Mesodermal cell (in vitro differentiated cells): ENCODE measurements at regions not wholly inside any gene's neighbourhood (a gene's known extent, or its start where the extent isn't known, plus 50 kb on each side); places are given as distances from the start of the nearest gene placed in this dataset.

Experiments used
- H3K27ac ChIP-seq: 2 replicates; pipeline ENCODE4 v1.7.0; 2013; ENCODE audit warnings: mild to moderate bottlenecking, low read depth, low read length, moderate library complexity; ENCODE audit not compliant: severe bottlenecking
- H3K36me3 ChIP-seq: 2 replicates; pipeline ENCODE4 v1.7.1; 2013; ENCODE audit warnings: mild to moderate bottlenecking, low read length, moderate library complexity; ENCODE audit not compliant: control insufficient read depth, insufficient read depth
- H3K4me1 ChIP-seq: one replicate; pipeline ENCODE4 v1.7.1; 2013; ENCODE audit warnings: mild to moderate bottlenecking, low read length; ENCODE audit not compliant: insufficient read depth, control insufficient read depth, poor library complexity, severe bottlenecking
- H3K4me3 ChIP-seq: 2 replicates; pipeline ENCODE4 v1.7.0; 2013; ENCODE audit warnings: low read length, control low read depth, mild to moderate bottlenecking; ENCODE audit not compliant: insufficient read depth, poor library complexity, severe bottlenecking; ENCODE audit errors: extremely low read depth
- H3K9me3 ChIP-seq: 2 replicates; pipeline ENCODE4 v1.7.1; 2013; ENCODE audit warnings: mild to moderate bottlenecking, low read length, moderate library complexity; ENCODE audit not compliant: control insufficient read depth
- WGBS, 2 experiments: methylation state at CpG; one replicate each; pipeline ENCODE4 v1.1.5; 2013; ENCODE audit warnings: missing lambda C conversion rate in 2 of 2; ENCODE audit not compliant: insufficient coverage in 2 of 2; 5-methylcytosine and 5-hydroxymethylcytosine counted together

- no peaks in the 10 kb centered on the region for H3K36me3 ChIP-seq
- H3K9me3 ChIP-seq: no peaks in the 10 kb centered on the region
- no peak overlapping the region for H3K27ac ChIP-seq
- H3K4me1 ChIP-seq: peaks cover 6% of the 10 kb centered on the region
- no peak overlapping the region for H3K4me3 ChIP-seq
These were observed 130.7 kb downstream of the BTC start for GRCh38 chr4:74663631-74664030.

GRCh38 chr4:74665346-74665745 is 129.0 kb downstream of the BTC start:
- no peaks in the 10 kb centered on the region for H3K9me3 ChIP-seq
- WGBS, 2 experiments: 88 to 92% methylated on average over 3 of the region's 4 CpGs
- no peak overlapping the region for H3K4me3 ChIP-seq
- no peak overlapping the region for H3K27ac ChIP-seq
- H3K4me1 ChIP-seq: peaks cover 6% of the 10 kb centered on the region
- H3K36me3 ChIP-seq: no peaks in the 10 kb centered on the region

DNA sequence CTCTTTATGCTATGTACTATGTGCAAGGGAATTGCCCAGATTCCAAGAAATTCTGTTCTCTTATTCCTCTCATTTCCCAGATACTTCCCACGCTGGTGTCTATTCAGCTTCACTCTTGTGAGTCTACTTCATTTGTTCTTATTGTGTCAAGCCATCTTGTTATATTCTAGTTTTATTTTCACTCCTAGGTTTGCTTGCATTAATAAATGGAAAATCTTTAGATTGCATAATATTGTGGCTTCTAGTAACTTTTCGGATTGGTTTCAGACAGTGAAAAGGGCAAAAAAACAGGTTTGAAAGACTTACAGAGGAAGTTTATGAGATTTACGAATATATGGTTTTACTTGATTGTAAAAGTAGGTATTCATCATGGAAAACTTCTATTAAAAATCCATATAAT is 128.4 kb downstream of the BTC start:
- peaks cover 3% of the 10 kb centered on the region for H3K4me1 ChIP-seq
- no peak overlapping the region for H3K4me3 ChIP-seq
- no peaks in the 10 kb centered on the region for H3K36me3 ChIP-seq
- WGBS, 2 experiments: 100% methylated on average over 1 of the region's 3 CpGs
- no peaks in the 10 kb centered on the region for H3K9me3 ChIP-seq
- H3K27ac ChIP-seq: no peak overlapping the region

GRCh38 chr4:74667438-74667837 is 126.9 kb downstream of the BTC start:
- Histone ChIP-seq H3K9me3 (no peaks in the 10 kb centered on the region), H3K27ac (no peak overlapping the region), H3K4me1 (no peaks in the 10 kb centered on the region), H3K4me3 (no peak overlapping the region), H3K36me3 (no peaks in the 10 kb centered on the region)

- Histone ChIP-seq H3K27ac (no peak overlapping the region), H3K9me3 (no peaks in the 10 kb centered on the region), H3K4me1 (no peaks in the 10 kb centered on the region), H3K36me3 (no peaks in the 10 kb centered on the region), H3K4me3 (no peak overlapping the region)
These were observed 126.4 kb downstream of the BTC start for GRCh38 chr4:74667944-74668343.

- H3K4me3 ChIP-seq: no peak overlapping the region
- WGBS, 2 experiments: 100% methylated on average over 1 of the region's 3 CpGs; no CpG with 5 or more reads in 1 of the 2 experiments
- H3K4me1 ChIP-seq: no peaks in the 10 kb centered on the region
- H3K36me3 ChIP-seq: no peaks in the 10 kb centered on the region
- H3K27ac ChIP-seq: no peak overlapping the region
- no peaks in the 10 kb centered on the region for H3K9me3 ChIP-seq
These were observed 124.6 kb downstream of the BTC start for GRCh38 chr4:74669702-74670101.

- Histone ChIP-seq H3K4me3 (no peak overlapping the region), H3K27ac (no peak overlapping the region), H3K9me3 (no peaks in the 10 kb centered on the region), H3K36me3 (no peaks in the 10 kb centered on the region), H3K4me1 (no peaks in the 10 kb centered on the region)
- WGBS, 2 experiments: no CpG with 5 or more reads among the region's 1 CpG
These were observed 123.7 kb downstream of the BTC start for GRCh38 chr4:74670583-74670982.

DNA sequence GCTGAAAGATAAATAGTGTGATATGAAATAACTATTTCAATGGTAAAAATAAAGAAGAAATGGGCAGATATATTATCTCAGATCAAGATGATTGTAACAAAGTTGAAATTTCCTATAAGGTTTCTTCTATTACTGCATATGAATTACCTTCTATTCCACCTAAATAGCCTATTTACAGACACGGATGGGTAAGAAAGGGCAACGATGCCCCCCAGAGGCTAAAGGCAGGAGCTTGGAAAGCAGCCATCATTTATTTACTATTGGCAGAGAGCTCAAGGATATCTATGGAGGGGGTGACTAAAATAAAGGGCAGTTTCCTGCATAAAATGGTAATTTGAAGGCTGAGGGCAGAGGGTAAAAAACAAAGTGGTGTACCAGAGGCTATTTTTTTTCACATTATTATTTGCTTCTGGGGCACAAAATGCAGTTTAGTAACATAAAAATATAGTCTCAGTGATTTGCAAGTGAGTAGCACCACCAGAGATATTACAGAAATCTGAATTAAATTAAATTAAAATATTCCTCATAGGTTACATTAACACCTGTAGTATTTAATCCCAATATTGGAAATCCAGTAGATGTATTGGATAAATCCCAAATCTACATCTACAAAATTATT is 123.1 kb downstream of the BTC start:
- no peaks in the 10 kb centered on the region for H3K36me3 ChIP-seq
- H3K9me3 ChIP-seq: no peaks in the 10 kb centered on the region
- no peak overlapping the region for H3K27ac ChIP-seq
- no CpG with 5 or more reads among the region's 2 CpGs for WGBS, 2 experiments
- no peak overlapping the region for H3K4me3 ChIP-seq
- H3K4me1 ChIP-seq: no peaks in the 10 kb centered on the region

DNA sequence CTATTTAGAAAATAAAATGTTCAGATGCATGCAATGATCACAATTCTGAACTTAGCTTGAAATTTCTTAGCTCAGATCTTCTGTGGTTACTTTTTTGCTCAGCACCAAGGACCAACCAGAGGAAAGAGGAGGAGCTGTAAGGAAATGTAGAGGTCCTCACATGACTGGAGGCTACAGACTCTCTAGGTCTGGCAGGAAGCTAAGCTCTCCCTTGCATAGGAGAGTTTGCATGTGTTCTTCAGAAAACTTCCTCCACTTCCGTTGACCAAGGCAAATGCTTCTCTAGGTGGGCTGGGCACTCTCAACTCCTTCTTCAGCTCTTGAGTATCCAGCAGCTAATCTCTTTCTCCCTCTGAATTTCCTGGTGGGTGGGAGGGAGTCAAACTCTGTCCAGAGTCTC is 119.6 kb downstream of the BTC start:
- WGBS, 2 experiments: 80% methylated on average over 1 of the region's 1 CpG; no CpG with 5 or more reads in 1 of the 2 experiments
- Histone ChIP-seq H3K9me3 (no peaks in the 10 kb centered on the region), H3K4me1 (no peaks in the 10 kb centered on the region), H3K4me3 (no peak overlapping the region), H3K36me3 (no peaks in the 10 kb centered on the region), H3K27ac (no peak overlapping the region)

GRCh38 chr4:74675673-74676279 is 118.5 kb downstream of the BTC start:
- WGBS, 2 experiments: 14 to 50% methylated on average over 1 of the region's 5 CpGs

GRCh38 chr4:74682567-74683359 is 111.6 kb downstream of the BTC start:
- Histone ChIP-seq H3K4me3 (no peak overlapping the region), H3K27ac (peak overlapping the region; percentile 51), H3K4me1 (no peaks in the 10 kb centered on the region), H3K36me3 (no peaks in the 10 kb centered on the region), H3K9me3 (no peaks in the 10 kb centered on the region)
- 43 to 73% methylated on average over 2 of the region's 2 CpGs for WGBS, 2 experiments

More at GRCh38 chr4:74675673-74676279, 118.5 kb downstream of the BTC start:
- Histone ChIP-seq H3K9me3 (no peaks in the 10 kb centered on the region), H3K27ac (no peak overlapping the region), H3K36me3 (no peaks in the 10 kb centered on the region), H3K4me1 (no peaks in the 10 kb centered on the region), H3K4me3 (no peak overlapping the region)
